ENCODE measurements at regions not wholly inside any gene's neighbourhood (a gene's known extent, or its start where the extent isn't known, plus 50 kb on each side); places are given as distances from the start of the nearest gene placed in this dataset.

GRCh38 chr10:85531706-85532105 lies 834.9 kb downstream of the GRID1 start:
- TF ChIP-seq CTCF (IDR thresholded peaks at IDR 0.05): no peak
- no peak for TF ChIP-seq POLR2A (IDR thresholded peaks at IDR 0.05)
